ACC112 (cell line): ENCODE measurements at regions not wholly inside any gene's neighbourhood (a gene's known extent, or its start where the extent isn't known, plus 50 kb on each side); places are given as distances from the start of the nearest gene placed in this dataset.

Experiments
- H2AFZ ChIP-seq: fragments of 200-600 bp; sonication (generic); one replicate; pipeline ENCODE4 v1.6.0; 2017; ENCODE audit warnings: antibody characterized with exemption, low read length; ENCODE audit not compliant: unreplicated experiment
- H3K27ac ChIP-seq: fragments of 200-600 bp; sonication (generic); 2 replicates; pipeline ENCODE4 v1.5.1; 2014; ENCODE audit warnings: low read depth, mild to moderate bottlenecking, antibody characterized with exemption, low read length, moderate library complexity
- H3K27me3 ChIP-seq: fragments of 200-600 bp; sonication (generic); 2 replicates; pipeline ENCODE4 v1.6.1; 2014; ENCODE audit warnings: mild to moderate bottlenecking, antibody characterized with exemption, low read length, moderate library complexity, mixed read lengths; ENCODE audit not compliant: insufficient read depth
- H3K36me3 ChIP-seq: fragments of 200-600 bp; sonication (generic); 2 replicates; pipeline ENCODE4 v1.6.1; 2016; ENCODE audit warnings: mild to moderate bottlenecking, antibody characterized with exemption, low read length, moderate library complexity, mixed read lengths; ENCODE audit not compliant: insufficient read depth
- H3K4me1 ChIP-seq: fragments of 200-600 bp; sonication (generic); one replicate; pipeline ENCODE4 v1.6.1; 2016; ENCODE audit warnings: low read length, mixed read lengths; ENCODE audit not compliant: insufficient read depth, unreplicated experiment, control insufficient read depth
- H3K4me3 ChIP-seq: fragments of 200-600 bp; sonication (generic); 2 replicates; pipeline ENCODE4 v1.5.1; 2014; ENCODE audit warnings: mild to moderate bottlenecking, low read depth, low read length
- H3K79me2 ChIP-seq: fragments of 200-600 bp; sonication (generic); one replicate; pipeline ENCODE4 v1.6.0; 2016; ENCODE audit warnings: low read length; ENCODE audit not compliant: control insufficient read depth, unreplicated experiment, insufficient read depth

- Histone ChIP-seq H3K4me1 (peaks cover 8% of the 10 kb centered on the region), H2AFZ (no peak overlapping the region), H3K4me3 (no peak overlapping the region), H3K27ac (no peak overlapping the region), H3K79me2 (no peaks in the 10 kb centered on the region), H3K36me3 (no peaks in the 10 kb centered on the region), H3K27me3 (peaks cover 6% of the 10 kb centered on the region; the same call in 1 of the 2 replicates)
Observed at GRCh38 chr2:8267721-8268120, 414.1 kb upstream of the ID2 start.

GRCh38 chr2:8268172-8268783, 413.6 kb upstream of the ID2 start:
- no peak overlapping the region for H3K4me3 ChIP-seq
- peaks cover 5% of the 10 kb centered on the region; the same call in 1 of the 2 replicates for H3K27me3 ChIP-seq
- H3K27ac ChIP-seq: no peak overlapping the region
- H2AFZ ChIP-seq: no peak overlapping the region
- H3K4me1 ChIP-seq: peaks cover 8% of the 10 kb centered on the region
- no peaks in the 10 kb centered on the region for H3K36me3 ChIP-seq
- no peaks in the 10 kb centered on the region for H3K79me2 ChIP-seq

GRCh38 chr2:8270699-8271098, 411.2 kb upstream of the ID2 start:
- Histone ChIP-seq H3K36me3 (no peaks in the 10 kb centered on the region), H3K27me3 (peaks cover 6% of the 10 kb centered on the region; the same call in 1 of the 2 replicates), H3K4me1 (peaks cover 8% of the 10 kb centered on the region), H3K4me3 (no peak overlapping the region), H2AFZ (no peak overlapping the region), H3K79me2 (no peaks in the 10 kb centered on the region), H3K27ac (no peak overlapping the region)

- H3K4me1 ChIP-seq: peaks cover 8% of the 10 kb centered on the region
- H3K27ac ChIP-seq: no peak overlapping the region
- H2AFZ ChIP-seq: no peak overlapping the region
- no peaks in the 10 kb centered on the region for H3K79me2 ChIP-seq
- H3K27me3 ChIP-seq: peaks cover 6% of the 10 kb centered on the region; the same call in 1 of the 2 replicates
- no peaks in the 10 kb centered on the region for H3K36me3 ChIP-seq
- H3K4me3 ChIP-seq: no peak overlapping the region
Observed at GRCh38 chr2:8271461-8271860, 410.4 kb upstream of the ID2 start.

GRCh38 chr2:8276026-8276425, 405.8 kb upstream of the ID2 start:
- Histone ChIP-seq H3K27ac (no peak overlapping the region), H3K4me1 (no peaks in the 10 kb centered on the region)

GRCh38 chr2:8277921-8278571, 403.8 kb upstream of the ID2 start:
- Histone ChIP-seq H3K4me1 (no peaks in the 10 kb centered on the region), H2AFZ (no peak overlapping the region), H3K4me3 (no peak overlapping the region), H3K36me3 (no peaks in the 10 kb centered on the region), H3K79me2 (no peaks in the 10 kb centered on the region), H3K27me3 (peaks cover 6% of the 10 kb centered on the region; the same call in 1 of the 2 replicates), H3K27ac (no peak overlapping the region)

More at GRCh38 chr2:8276026-8276425, 405.8 kb upstream of the ID2 start:
- no peak overlapping the region for H3K4me3 ChIP-seq
- H3K79me2 ChIP-seq: no peaks in the 10 kb centered on the region
- H2AFZ ChIP-seq: no peak overlapping the region
- H3K27me3 ChIP-seq: peaks cover 6% of the 10 kb centered on the region; the same call in 1 of the 2 replicates
- H3K36me3 ChIP-seq: no peaks in the 10 kb centered on the region

GRCh38 chr2:8278709-8279354, 403.0 kb upstream of the ID2 start:
- peaks cover 2% of the 10 kb centered on the region; the same call in 1 of the 2 replicates for H3K27me3 ChIP-seq
- no peaks in the 10 kb centered on the region for H3K36me3 ChIP-seq
- no peaks in the 10 kb centered on the region for H3K79me2 ChIP-seq
- H2AFZ ChIP-seq: no peak overlapping the region
- no peak overlapping the region for H3K4me3 ChIP-seq
- no peaks in the 10 kb centered on the region for H3K4me1 ChIP-seq
- H3K27ac ChIP-seq: no peak overlapping the region

GRCh38 chr2:8279506-8279905, 402.4 kb upstream of the ID2 start:
- H3K27me3 ChIP-seq: no peaks in the 10 kb centered on the region
- H3K4me3 ChIP-seq: no peak overlapping the region
- no peaks in the 10 kb centered on the region for H3K36me3 ChIP-seq

GRCh38 chr2:8281234-8281633, 400.6 kb upstream of the ID2 start:
- Histone ChIP-seq H3K27ac (no peak overlapping the region), H3K27me3 (no peaks in the 10 kb centered on the region), H3K4me1 (no peaks in the 10 kb centered on the region), H2AFZ (no peak overlapping the region), H3K4me3 (no peak overlapping the region), H3K79me2 (no peaks in the 10 kb centered on the region), H3K36me3 (no peaks in the 10 kb centered on the region)

More at GRCh38 chr2:8279506-8279905, 402.4 kb upstream of the ID2 start:
- no peak overlapping the region for H3K27ac ChIP-seq
- H3K79me2 ChIP-seq: no peaks in the 10 kb centered on the region
- no peak overlapping the region for H2AFZ ChIP-seq
- H3K4me1 ChIP-seq: no peaks in the 10 kb centered on the region

- Histone ChIP-seq H3K27ac (no peak overlapping the region), H3K36me3 (no peaks in the 10 kb centered on the region), H3K79me2 (no peaks in the 10 kb centered on the region), H3K27me3 (no peaks in the 10 kb centered on the region), H2AFZ (no peak overlapping the region), H3K4me3 (no peak overlapping the region), H3K4me1 (no peaks in the 10 kb centered on the region)
Observed at GRCh38 chr2:8281950-8282857, 399.7 kb upstream of the ID2 start.
